GM21737 (cell line): ENCODE measurements at regions not wholly inside any gene's neighbourhood (a gene's known extent, or its start where the extent isn't known, plus 50 kb on each side); places are given as distances from the start of the nearest gene placed in this dataset.

Experiments used
- ATAC-seq: cut with Tn5 transposase; IDR thresholded peaks from one replicate; pipeline ENCODE4 v1.9.1; 2021; ENCODE audit warnings: mild to moderate bottlenecking, moderate library complexity; ENCODE audit not compliant: unreplicated experiment

- no peak for ATAC-seq
Measured at GRCh38 chr2:23323198-23323916, 61.6 kb upstream of the KLHL29 start.

GRCh38 chr2:23323917-23324680 lies 60.9 kb upstream of the KLHL29 start:
- no peak for ATAC-seq

DNA sequence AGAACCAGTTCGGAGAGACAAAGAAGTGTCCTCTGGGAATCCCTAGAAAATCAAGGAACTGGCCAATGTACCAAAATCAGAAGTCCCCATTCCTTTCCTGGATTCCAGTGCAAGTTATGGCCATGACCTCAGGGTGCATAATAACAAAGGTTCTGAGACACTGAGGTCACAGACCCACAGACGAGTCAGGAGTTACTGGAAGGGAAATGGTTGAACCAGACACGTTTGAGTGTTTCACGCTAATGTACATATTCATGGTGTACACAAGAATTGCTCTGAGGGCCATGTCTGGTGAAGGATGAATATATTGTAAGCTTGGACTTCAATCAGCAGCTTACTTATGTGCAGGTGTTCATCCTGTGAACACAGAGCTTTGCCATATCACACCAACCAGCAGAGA lies 58.6 kb upstream of the KLHL29 start:
- ATAC-seq, result no peak

DNA sequence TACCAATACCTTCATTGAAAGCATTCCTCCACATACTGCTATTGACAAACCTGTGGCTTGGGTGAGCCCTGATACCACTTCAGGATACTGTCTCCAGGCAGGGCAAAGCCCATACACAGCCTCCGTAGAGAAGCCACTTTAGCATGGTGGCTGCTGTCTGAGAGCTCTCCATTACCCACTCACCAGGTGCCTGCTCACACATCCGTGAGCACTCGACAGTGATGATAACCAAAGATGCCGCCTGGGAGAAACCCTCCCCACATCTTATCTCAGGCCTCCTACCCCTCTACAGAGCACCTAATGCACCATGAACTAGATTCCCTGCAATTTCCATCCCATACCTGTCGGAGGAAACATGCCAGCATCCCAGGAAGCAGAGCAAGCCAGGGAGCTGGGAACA lies 57.6 kb upstream of the KLHL29 start:
- ATAC-seq, result no peak

GRCh38 chr2:23327887-23328286 lies 57.1 kb upstream of the KLHL29 start:
- no peak for ATAC-seq

- ATAC-seq, result no peak
Measured at GRCh38 chr2:23330214-23330613, 54.8 kb upstream of the KLHL29 start.
